Transverse colon (tissue), 4 donors: ENCODE measurements at regions not wholly inside any gene's neighbourhood (a gene's known extent, or its start where the extent isn't known, plus 50 kb on each side); places are given as distances from the start of the nearest gene placed in this dataset.

Experiments used
- DNase-seq: peaks from one replicate; pipeline ENCODE4 v3.0.0-alpha.2; 2019
- H3K27ac ChIP-seq, 4 donors: fragments of 200-600 bp; sonication (generic); 2 replicates each; pipeline ENCODE4 v1.5.1; 2016 to 2018; ENCODE audit warnings: inconsistent platforms in 4 of 4
- H3K27me3 ChIP-seq: fragments of 200-600 bp; sonication (generic); 2 replicates; pipeline ENCODE4 v1.5.1; 2017; ENCODE audit warnings: inconsistent platforms
- H3K36me3 ChIP-seq, 4 donors: fragments of 200-600 bp; sonication (generic); 2 replicates each; pipeline ENCODE4 v1.5.1; 2017 to 2019; ENCODE audit warnings: inconsistent platforms in 4 of 4
- H3K4me1 ChIP-seq, 4 donors: fragments of 200-600 bp; sonication (generic); 2 replicates each; pipeline ENCODE4 v1.5.1; 2017 to 2020; ENCODE audit warnings: inconsistent platforms in 4 of 4
- H3K4me3 ChIP-seq, 4 donors: fragments of 200-600 bp; sonication (generic); 1 replicate in 1 of 4; 2 replicates in 3 of 4; pipeline versions ENCODE4 v1.5.1 to v1.6.1; 2017 to 2019; ENCODE audit warnings: inconsistent platforms in 4 of 4
- H3K9me3 ChIP-seq, 2 donors: fragments of 200-600 bp; sonication (generic); 2 replicates each; pipeline ENCODE4 v1.5.1; 2017 to 2019; ENCODE audit warnings: inconsistent platforms in 2 of 2
- CTCF ChIP-seq, 5 experiments: fragments of 200-600 bp in 3 of 5; fragments of 450-650 bp in 2 of 5; sonication (generic) in 3 of 5; IDR thresholded peaks; 1 replicate in 2 of 5; 2 replicates in 3 of 5; pipeline ENCODE4 v1.5.1; 2016 to 2017; ENCODE audit warnings: antibody characterized with exemption in 5 of 5, inconsistent platforms in 3 of 5, mild to moderate bottlenecking in 2 of 5, moderate library complexity in 1 of 5
- EP300 ChIP-seq: sonication (generic); formaldehyde crosslinking; IDR thresholded peaks from one replicate; pipeline ENCODE4 v1.6.1; 2017; ENCODE audit warnings: antibody characterized with exemption, low read depth
- POLR2A ChIP-seq: fragments of 450-650 bp; IDR thresholded peaks from one replicate; pipeline ENCODE4 v1.6.1; 2016; ENCODE audit warnings: antibody characterized with exemption, mild to moderate bottlenecking, moderate library complexity
- POLR2AphosphoS5 ChIP-seq, 3 donors: sonication (generic); formaldehyde crosslinking; IDR thresholded peaks; one replicate each; pipeline ENCODE4 v1.6.1; 2016; ENCODE audit warnings: antibody characterized with exemption in 3 of 3
- WGBS, 2 donors: methylation state at CpG; one replicate each; pipeline ENCODE4 v1.1.5; 2018; ENCODE audit warnings: low coverage in 1 of 2; 5-methylcytosine and 5-hydroxymethylcytosine counted together
- in situ Hi-C, 4 donors: fragments of 200-750 bp; cut with MboI; loops; one replicate each; pipeline versions ENCODE4 v1.15.0 to v1.15.1; 2017; ENCODE audit warnings: low sequenced_read_pairs in 3 of 4, low pct_ligation_motif_present in 1 of 4, low pct_unique_long_range_greater_than_20kb in 1 of 4
- intact Hi-C: fragments of 100-400 bp; cut with DNase I; formaldehyde crosslinking; loops from one replicate; pipeline ENCODE4 v1.15.1; 2023; ENCODE audit warnings: low total_unique reads

- intact Hi-C loops = no loop called here
- no peak for DNase-seq
- H3K36me3 ChIP-seq = no peaks in the 10 kb centered on the region
Observed at GRCh38 chr1:164191191-164191590, 367.8 kb upstream of the PBX1 start.

GRCh38 chr1:164210211-164210739 is 348.7 kb upstream of the PBX1 start:
- H3K4me1 ChIP-seq = no peaks in the 10 kb centered on the region
- H3K36me3 ChIP-seq = no peaks in the 10 kb centered on the region
- WGBS, 2 donors = 85 to 89% methylated on average over 2 to 3 of the region's 3 CpGs
- intact Hi-C loops = no loop called here
- no peak overlapping the region for H3K27ac ChIP-seq
- H3K9me3 ChIP-seq = no peaks in the 10 kb centered on the region
- no peak overlapping the region for H3K4me3 ChIP-seq
- no peaks in the 10 kb centered on the region for H3K27me3 ChIP-seq
- no peak for DNase-seq
- in situ Hi-C loops = no loop called here
- no peak for TF ChIP-seq POLR2A

More at GRCh38 chr1:164191191-164191590, 367.8 kb upstream of the PBX1 start:
- Histone ChIP-seq H3K27me3 (no peaks in the 10 kb centered on the region), H3K4me3 (no peak overlapping the region), H3K27ac (no peak overlapping the region), H3K4me1 (no peaks in the 10 kb centered on the region), H3K9me3 (no peaks in the 10 kb centered on the region)
- in situ Hi-C loops = no loop called here
- TF ChIP-seq CTCF (IDR thresholded peaks at IDR 0.05) (no peak), EP300 (no peak), POLR2A (no peak), POLR2AphosphoS5 (IDR thresholded peaks at IDR 0.05) (no peak)

GRCh38 chr1:164223378-164223777 is 335.6 kb upstream of the PBX1 start:
- intact Hi-C loops = no loop called here
- Histone ChIP-seq H3K27me3 (no peaks in the 10 kb centered on the region), H3K4me1 (no peaks in the 10 kb centered on the region), H3K9me3 (peaks cover 0 to 3% of the 10 kb centered on the region in 2 donors), H3K27ac (no peak overlapping the region), H3K4me3 (no peak overlapping the region), H3K36me3 (no peaks in the 10 kb centered on the region)
- no peak for DNase-seq
- in situ Hi-C loops = no loop called here
- TF ChIP-seq EP300 (no peak), POLR2A (no peak), CTCF (IDR thresholded peaks at IDR 0.05) (no peak), POLR2AphosphoS5 (IDR thresholded peaks at IDR 0.05) (no peak)

- TF ChIP-seq EP300 (no peak), POLR2AphosphoS5 (IDR thresholded peaks at IDR 0.05) (no peak), POLR2A (no peak), CTCF (IDR thresholded peaks at IDR 0.05) (no peak)
- in situ Hi-C loops (no loop called here), intact Hi-C loops (no loop called here)
- Histone ChIP-seq H3K36me3 (no peaks in the 10 kb centered on the region), H3K27me3 (no peaks in the 10 kb centered on the region), H3K4me3 (no peak overlapping the region), H3K9me3 (peaks cover 0 to 3% of the 10 kb centered on the region in 2 donors), H3K4me1 (no peaks in the 10 kb centered on the region), H3K27ac (no peak overlapping the region)
- no peak for DNase-seq
- WGBS, 2 donors = 65 to 86% methylated on average over 2 of the region's 2 CpGs
Observed at GRCh38 chr1:164225011-164225410, 334.0 kb upstream of the PBX1 start.

- in situ Hi-C loops = no loop called here
- Histone ChIP-seq H3K27me3 (no peaks in the 10 kb centered on the region), H3K36me3 (no peaks in the 10 kb centered on the region), H3K4me3 (no peak overlapping the region), H3K4me1 (no peaks in the 10 kb centered on the region), H3K9me3 (peaks cover 0 to 3% of the 10 kb centered on the region in 2 donors), H3K27ac (no peak overlapping the region)
- intact Hi-C loops = no loop called here
- TF ChIP-seq POLR2AphosphoS5 (IDR thresholded peaks at IDR 0.05) = no peak
- TF ChIP-seq POLR2A = no peak
- no peak for DNase-seq
- 91 to 96% methylated on average over 4 of the region's 4 CpGs for whole genome bisulfite sequencing, 2 donors
Observed at GRCh38 chr1:164226977-164227376, 332.0 kb upstream of the PBX1 start.
